ENCODE measurements at regions not wholly inside any gene's neighbourhood (a gene's known extent, or its start where the extent isn't known, plus 50 kb on each side); places are given as distances from the start of the nearest gene placed in this dataset.

- Histone ChIP-seq H3K27me3 (ENCODE audit: low read depth, low read length) (no peaks in the 10 kb centered on the region), H3K4me2 (ENCODE audit: low read length) (no peak overlapping the region), H3K4me3 (ENCODE audit: low read length) (no peak overlapping the region), H4K20me1 (ENCODE audit: insufficient read depth, low read length) (no peaks in the 10 kb centered on the region), H3K9me3 (ENCODE audit: insufficient read depth, low read length) (no peaks in the 10 kb centered on the region; the same call in 1 of the 2 replicates), H3K36me3 (replicated peaks; ENCODE audit: low read depth, low read length) (no peaks in the 10 kb centered on the region), H2AFZ (ENCODE audit: low read depth, low read length) (no peak overlapping the region), H3K79me2 (ENCODE audit: low read length) (no peaks in the 10 kb centered on the region), H3K9ac (ENCODE audit: low read length) (no peak overlapping the region), H3K27ac (ENCODE audit: low read length) (no peak overlapping the region), H3K4me1 (ENCODE audit: low read length) (no peaks in the 10 kb centered on the region)
- TF ChIP-seq CTCF (IDR thresholded peaks at IDR 0.05; ENCODE audit: low read depth, low read length) (no peak), EZH2phosphoT487 (IDR thresholded peaks at IDR 0.05; ENCODE audit: low read depth) (no peak)
Measured at GRCh38 chr2:36267194-36267593, 88.4 kb upstream of the CRIM1 start.

DNA sequence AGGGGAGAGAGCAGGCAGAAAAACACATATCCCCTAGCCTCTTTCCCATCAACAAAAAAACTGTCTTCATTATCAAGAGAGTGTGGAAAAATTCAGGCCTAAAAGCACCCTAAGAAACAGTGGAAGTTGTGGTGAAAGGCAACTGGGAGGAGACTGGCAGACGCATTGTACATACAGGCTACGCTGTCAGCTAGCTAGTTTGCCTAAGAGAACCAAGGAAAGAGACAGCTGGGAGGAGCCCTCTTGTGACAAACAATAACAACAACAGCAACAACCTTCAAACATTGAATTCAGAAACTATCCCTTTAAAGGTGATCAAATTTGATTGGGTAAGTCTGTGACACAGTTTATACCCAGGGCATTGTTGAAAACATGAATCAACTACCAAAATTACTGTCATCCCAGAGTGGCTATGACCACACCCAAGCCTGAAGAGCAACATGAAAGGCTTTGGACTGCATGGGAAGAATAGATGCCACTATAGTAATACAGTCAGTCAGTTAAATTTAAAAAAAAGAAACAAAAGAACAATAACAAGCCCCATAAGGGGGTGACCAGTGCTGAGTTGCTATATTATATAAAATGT lies 88.9 kb upstream of the CRIM1 start:
- no peaks in the 10 kb centered on the region for H3K79me2 ChIP-seq (ENCODE audit: low read length)
- no peaks in the 10 kb centered on the region for H3K27me3 ChIP-seq (ENCODE audit: low read depth, low read length)
- no peaks in the 10 kb centered on the region for H4K20me1 ChIP-seq (ENCODE audit: insufficient read depth, low read length)
- TF ChIP-seq CTCF (IDR thresholded peaks at IDR 0.05; ENCODE audit: low read depth, low read length) (no peak), EZH2phosphoT487 (IDR thresholded peaks at IDR 0.05; ENCODE audit: low read depth) (no peak)
- no peak overlapping the region for H3K4me2 ChIP-seq (ENCODE audit: low read length)
- H3K27ac ChIP-seq (ENCODE audit: low read length), result no peak overlapping the region
- no peaks in the 10 kb centered on the region for H3K4me1 ChIP-seq (ENCODE audit: low read length)
- no peak overlapping the region for H3K4me3 ChIP-seq (ENCODE audit: low read length)
- H3K9me3 ChIP-seq (ENCODE audit: insufficient read depth, low read length), result no peaks in the 10 kb centered on the region; the same call in 1 of the 2 replicates
- H3K36me3 ChIP-seq (replicated peaks; ENCODE audit: low read depth, low read length), result no peaks in the 10 kb centered on the region
- no peak overlapping the region for H3K9ac ChIP-seq (ENCODE audit: low read length)
- H2AFZ ChIP-seq (ENCODE audit: low read depth, low read length), result no peak overlapping the region

DNA sequence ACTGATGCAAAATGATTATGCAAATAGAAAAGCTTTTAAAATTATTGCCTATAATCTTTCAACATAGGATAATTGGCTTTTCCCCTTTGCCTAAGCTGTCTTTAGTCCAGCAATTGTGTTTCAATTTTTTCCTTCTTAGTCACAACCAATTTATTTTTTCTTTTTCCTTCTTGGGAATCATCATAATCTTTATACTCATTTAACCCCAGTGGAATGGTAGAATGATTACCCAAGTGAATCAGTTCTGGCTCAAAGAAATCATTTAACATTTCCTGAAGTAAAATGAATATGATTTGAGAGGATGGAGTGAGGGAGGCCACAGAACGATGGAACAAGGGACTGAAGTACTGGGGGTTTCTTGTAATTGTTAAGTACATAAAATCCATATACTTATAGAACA lies 93.0 kb upstream of the CRIM1 start:
- no peak overlapping the region for H2AFZ ChIP-seq (ENCODE audit: low read depth, low read length)
- H3K27ac ChIP-seq (ENCODE audit: low read length), result no peak overlapping the region
- H3K27me3 ChIP-seq (ENCODE audit: low read depth, low read length), result no peaks in the 10 kb centered on the region
- H3K4me2 ChIP-seq (ENCODE audit: low read length), result no peak overlapping the region
- H3K79me2 ChIP-seq (ENCODE audit: low read length), result no peaks in the 10 kb centered on the region
- no peak overlapping the region for H3K4me3 ChIP-seq (ENCODE audit: low read length)
- no peaks in the 10 kb centered on the region; the same call in 1 of the 2 replicates for H3K9me3 ChIP-seq (ENCODE audit: insufficient read depth, low read length)
- no peaks in the 10 kb centered on the region for H3K4me1 ChIP-seq (ENCODE audit: low read length)
- H4K20me1 ChIP-seq (ENCODE audit: insufficient read depth, low read length), result no peaks in the 10 kb centered on the region
- H3K9ac ChIP-seq (ENCODE audit: low read length), result no peak overlapping the region
- H3K36me3 ChIP-seq (replicated peaks; ENCODE audit: low read depth, low read length), result no peaks in the 10 kb centered on the region
- no peak for TF ChIP-seq EZH2phosphoT487 (IDR thresholded peaks at IDR 0.05; ENCODE audit: low read depth)
- TF ChIP-seq CTCF (IDR thresholded peaks at IDR 0.05; ENCODE audit: low read depth, low read length), result no peak

- Histone ChIP-seq H3K79me2 (ENCODE audit: low read length) (no peaks in the 10 kb centered on the region), H3K36me3 (replicated peaks; ENCODE audit: low read depth, low read length) (no peaks in the 10 kb centered on the region), H3K9ac (ENCODE audit: low read length) (no peak overlapping the region), H3K9me3 (ENCODE audit: insufficient read depth, low read length) (no peaks in the 10 kb centered on the region), H2AFZ (ENCODE audit: low read depth, low read length) (no peak overlapping the region), H3K27me3 (ENCODE audit: low read depth, low read length) (no peaks in the 10 kb centered on the region), H3K4me3 (ENCODE audit: low read length) (no peak overlapping the region), H3K4me2 (ENCODE audit: low read length) (no peak overlapping the region), H3K27ac (ENCODE audit: low read length) (no peak overlapping the region), H4K20me1 (ENCODE audit: insufficient read depth, low read length) (no peaks in the 10 kb centered on the region), H3K4me1 (ENCODE audit: low read length) (no peaks in the 10 kb centered on the region)
- TF ChIP-seq CTCF (IDR thresholded peaks at IDR 0.05; ENCODE audit: low read depth, low read length), result no peak
- no peak for TF ChIP-seq EZH2phosphoT487 (IDR thresholded peaks at IDR 0.05; ENCODE audit: low read depth)
Measured at GRCh38 chr2:36255863-36256262, 99.7 kb upstream of the CRIM1 start.

Data from OCI-LY3 (cell line).